Renal pelvis (tissue), 1 donor: ENCODE measurements at regions not wholly inside any gene's neighbourhood (a gene's known extent, or its start where the extent isn't known, plus 50 kb on each side); places are given as distances from the start of the nearest gene placed in this dataset.

ENCODE experiments used
- DNase-seq: peaks from one replicate; pipeline ENCODE4 v3.0.0-alpha.2; 2013

DNA sequence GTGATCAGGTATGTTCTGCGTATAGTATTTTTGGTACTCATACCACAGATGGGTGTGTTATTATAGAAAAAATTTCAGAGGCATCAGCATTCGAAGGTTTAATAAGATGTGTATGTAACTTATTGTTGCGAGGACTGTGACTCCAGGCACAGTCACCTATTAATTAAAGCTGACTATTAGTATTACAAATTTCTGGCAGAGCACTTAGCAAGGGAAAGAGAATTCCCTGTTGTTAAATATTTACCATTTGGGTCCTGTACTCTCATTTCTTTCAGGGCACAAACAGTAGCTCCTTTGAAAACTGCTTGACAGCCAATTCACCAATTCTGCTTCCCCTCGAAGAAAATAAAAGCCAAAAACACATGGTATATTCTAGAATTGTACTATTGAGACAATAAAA is 653.8 kb downstream of the ELAVL2 start:
- no peak for DNase-seq

DNA sequence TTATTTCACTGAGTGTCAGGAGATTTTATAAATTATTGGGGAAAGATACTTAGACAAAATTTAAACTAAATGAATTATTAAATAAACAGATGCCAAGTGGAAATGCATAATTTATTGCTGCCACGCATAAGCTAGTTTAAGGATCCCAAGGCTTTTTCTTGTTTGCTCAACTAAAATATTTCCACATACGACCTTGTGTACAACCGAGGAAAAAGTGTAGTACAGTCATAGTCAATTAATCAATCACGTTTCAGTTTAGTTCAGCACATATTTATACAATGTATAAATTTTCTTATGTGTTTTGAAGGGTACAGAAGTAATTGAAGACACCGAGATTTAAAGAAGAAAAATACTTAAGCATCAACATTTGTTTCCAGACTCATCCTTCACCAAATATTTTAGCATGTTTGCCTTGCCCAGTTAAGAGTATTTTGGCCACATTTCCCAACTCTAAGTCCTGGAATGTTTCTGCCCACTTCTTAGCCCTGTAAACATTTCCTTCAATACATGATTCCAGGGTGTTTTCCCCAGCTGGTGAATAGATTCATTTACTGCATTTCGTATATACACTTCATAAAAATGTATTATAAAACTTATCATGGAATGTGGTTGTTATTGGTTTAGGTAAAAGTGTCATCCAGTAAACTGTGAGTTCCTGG is 652.9 kb downstream of the ELAVL2 start:
- DNase-seq, result no peak

DNA sequence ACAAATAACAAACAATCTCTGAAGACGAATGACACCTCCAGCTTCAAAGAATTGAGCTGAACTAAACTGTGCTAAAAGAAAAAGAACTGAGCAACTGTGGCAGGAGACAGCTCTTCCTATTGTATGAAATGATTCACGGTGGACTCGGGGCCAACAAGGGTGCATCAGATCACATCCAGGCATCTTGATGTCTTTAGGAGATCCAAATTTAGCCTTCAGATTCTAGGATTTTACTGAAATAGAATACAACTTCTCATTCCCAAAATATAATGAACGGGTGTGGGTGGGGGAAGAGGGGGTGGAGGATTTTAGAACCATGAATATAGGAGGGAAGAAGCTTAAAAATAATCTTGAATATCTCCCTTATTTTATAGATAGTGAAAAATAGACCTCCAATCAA is 631.8 kb downstream of the ELAVL2 start:
- no peak for DNase-seq

DNA sequence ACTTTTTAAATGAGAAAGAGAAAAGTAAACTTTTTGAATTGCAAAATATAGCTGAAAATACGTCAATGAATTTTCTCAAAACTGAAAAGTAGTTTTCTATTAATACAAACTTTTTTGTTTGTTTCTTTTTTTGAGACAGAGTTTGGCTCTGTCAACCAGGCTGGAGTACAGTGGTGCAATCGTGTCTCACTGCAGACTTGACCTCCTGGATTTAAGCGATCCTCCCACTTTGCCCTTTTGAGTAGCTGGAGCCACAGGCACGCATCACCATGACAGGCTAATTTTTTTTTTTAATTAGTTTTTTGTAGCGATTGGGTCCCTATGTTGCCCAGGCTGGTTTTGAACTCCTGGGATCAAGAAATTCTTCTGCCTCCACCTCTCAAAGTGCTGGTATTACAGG is 610.4 kb downstream of the ELAVL2 start:
- DNase-seq, result no peak

DNA sequence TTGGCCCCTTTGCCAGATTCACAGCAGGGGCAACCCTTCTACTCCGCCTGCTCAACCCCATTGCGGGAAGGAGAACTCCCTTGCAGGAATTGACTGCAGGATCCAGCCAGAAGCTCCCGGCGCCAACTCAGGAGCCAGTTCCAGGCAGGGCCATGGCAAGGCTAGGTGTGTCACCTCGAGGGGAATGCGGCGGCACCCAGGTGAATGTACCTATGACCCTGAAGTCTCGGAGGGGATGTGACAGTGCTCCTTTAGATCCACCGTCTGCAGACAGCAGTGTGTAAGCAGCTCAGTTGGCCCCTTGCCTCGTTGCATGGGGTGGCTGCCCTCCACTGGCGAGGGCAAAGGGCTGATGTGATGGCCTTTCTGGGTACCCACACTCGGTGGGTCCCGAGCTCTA is 606.6 kb downstream of the ELAVL2 start:
- DNase-seq, result no peak

DNA sequence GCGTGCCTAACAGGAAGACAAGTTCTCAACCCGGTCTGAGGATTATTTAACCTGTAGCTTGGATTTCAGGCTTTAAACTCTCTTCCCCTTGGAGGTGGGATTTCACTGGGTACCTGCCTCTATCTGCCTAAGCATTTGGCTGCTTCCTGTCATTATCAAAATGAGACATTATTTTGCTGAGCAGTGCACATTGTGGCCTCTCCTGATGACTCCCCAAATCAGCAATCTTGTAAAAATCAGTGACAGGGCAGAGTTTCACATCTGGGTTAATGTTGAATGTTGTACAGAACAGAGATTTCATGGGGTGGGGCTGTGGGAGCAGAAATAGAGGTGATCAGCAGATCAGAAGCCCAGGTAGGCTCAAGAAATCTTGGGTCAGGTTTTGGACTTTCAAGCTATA is 605.9 kb downstream of the ELAVL2 start:
- DNase-seq, result no peak

DNA sequence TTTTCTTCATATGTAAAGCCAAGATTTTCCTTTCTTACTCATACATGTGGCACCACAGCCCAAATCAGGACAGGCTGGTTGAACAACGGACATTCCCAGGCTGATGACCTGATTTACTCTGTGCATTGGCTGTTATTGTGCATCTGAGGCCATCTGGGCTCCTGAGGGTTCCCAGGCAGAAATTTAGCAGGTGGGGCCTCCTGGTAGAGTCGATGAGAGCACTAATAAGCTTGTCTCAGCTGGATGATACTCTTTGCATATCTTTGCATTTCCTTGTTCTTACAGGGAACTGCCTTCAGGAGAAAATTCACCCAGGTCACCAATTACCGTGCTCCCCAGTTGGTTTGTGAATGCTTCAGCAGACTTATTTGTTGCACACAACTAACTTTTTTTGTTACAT is 605.1 kb downstream of the ELAVL2 start:
- DNase-seq, result no peak

DNA sequence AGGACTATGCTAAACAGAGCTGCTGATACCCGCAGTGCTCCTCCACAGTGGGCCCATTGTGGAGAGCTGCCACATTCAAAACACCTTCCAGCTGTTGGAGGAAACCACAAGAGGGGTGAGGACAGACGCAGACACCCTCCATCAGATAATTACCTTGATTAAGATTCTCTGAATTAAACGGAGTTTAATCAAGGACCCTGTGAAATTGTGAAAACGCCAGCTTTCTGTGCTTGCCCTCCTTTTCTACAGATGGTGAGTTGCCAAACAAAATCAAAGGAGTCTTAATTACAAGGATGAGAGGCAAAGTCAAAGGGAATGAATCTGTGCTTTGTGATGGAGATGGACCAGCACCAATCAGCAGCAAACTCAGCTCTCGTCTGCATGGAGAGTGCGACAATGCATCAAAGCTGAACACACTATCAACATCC is 596.1 kb downstream of the ELAVL2 start:
- no peak for DNase-seq

DNA sequence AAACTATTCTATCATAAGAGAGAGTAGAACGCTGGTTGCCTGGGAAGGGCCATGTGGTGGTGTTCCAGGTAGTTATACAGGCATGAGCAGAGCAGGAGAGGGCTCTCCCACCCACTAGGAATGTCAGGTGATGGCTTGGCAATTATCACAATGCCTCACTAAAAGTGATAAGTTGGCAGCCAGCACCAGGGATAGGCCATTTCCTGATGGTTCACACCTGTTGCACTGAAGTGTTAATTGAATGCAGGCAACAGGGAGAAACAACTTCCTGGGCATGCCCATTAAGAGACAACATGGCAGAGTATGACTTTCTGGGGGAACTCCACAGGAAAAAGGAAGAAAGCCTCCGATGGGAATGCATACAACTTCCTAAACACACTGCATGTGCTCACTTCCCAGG is 593.2 kb downstream of the ELAVL2 start:
- DNase-seq, result no peak

DNA sequence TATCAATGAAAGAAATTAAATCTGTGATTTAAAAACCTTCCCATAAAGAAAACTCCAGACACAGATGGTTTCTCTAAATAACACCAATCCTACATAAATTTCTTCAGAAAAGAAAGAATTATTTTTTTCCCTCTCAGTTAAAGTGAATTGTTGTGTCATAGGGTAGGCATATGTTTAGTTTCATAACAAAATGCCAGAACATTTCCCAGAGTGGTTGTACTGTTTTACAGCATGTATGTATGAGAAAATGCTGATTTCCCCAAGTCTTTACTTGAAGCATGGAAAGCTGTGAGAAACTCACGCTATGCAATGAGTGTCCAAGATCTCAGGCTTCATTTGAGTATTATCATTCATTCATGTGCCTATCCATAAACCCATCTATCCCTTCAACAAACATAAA is 582.5 kb downstream of the ELAVL2 start:
- no peak for DNase-seq

DNA sequence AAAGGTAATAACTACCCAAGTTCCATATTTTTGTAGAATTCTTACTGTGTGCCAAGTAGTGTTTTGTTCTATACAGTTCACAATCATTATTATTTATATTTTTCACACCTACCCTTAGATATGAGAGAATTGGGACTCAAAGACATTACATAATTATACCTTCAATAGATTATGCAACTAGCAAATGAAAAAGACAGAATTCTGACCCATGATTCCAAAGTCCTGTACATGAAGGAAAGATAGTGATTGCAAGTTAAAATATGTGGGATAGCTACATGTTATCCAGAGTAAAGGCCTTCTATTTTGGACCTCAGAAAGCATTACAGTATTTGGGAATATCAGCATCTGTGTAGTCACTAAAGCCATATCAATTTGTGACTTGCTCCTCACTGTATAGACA is 581.0 kb downstream of the ELAVL2 start:
- DNase-seq, result no peak

DNA sequence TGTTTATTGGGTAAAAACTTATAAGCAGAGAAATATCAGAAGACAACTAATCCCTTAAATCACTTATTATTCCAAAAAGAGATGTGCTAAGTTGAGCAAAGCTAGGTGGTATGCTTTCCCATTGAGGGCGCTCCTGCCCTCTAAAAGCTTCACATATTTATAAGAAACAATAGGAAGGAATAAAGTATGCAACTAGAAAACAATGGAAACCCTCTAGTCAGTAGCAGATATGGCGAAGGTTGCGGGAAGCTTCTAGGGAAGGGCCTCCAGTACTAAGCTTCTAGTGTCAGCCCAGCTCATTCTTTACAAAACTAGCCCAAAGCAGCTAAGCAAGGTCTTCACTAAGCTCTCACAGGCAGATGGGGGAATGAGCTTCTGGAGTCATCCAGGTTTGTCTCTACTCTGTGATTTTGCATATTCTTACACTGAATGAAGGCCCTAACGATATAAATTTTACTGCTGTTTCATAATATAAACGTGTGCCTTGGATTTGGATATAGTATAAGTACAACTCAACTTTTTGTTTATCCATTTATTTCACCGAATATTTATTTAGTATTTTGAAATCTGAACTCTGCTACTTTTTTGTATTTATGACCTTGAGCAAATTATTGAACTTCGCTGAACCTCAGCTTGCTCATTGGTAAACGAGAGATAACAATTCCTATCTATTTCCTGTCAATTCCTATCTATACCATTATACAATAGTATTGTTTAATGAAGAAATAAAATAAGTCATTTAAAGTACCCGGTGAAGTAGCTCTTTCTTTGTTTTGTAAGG is 571.4 kb downstream of the ELAVL2 start:
- DNase-seq, result no peak

DNA sequence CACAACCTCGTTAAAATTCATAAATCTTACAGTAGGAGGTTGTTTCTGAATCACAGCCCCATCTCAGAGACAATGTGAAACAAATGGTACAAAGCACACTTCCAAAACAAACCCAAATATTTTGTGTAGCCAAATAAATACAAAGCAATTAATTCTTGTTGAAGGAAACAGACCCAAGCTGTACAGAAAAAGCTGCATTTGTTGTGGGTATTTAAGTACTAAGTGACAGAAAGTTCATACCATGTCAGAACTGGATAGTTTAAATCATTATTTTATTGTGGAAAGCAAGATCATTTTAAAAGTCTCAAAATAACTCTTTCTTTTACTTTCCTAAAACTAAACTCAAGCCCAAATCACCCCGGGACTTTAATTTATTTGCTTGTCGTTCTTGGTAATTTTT is 570.7 kb downstream of the ELAVL2 start:
- peak; percentile 68 for DNase-seq

DNA sequence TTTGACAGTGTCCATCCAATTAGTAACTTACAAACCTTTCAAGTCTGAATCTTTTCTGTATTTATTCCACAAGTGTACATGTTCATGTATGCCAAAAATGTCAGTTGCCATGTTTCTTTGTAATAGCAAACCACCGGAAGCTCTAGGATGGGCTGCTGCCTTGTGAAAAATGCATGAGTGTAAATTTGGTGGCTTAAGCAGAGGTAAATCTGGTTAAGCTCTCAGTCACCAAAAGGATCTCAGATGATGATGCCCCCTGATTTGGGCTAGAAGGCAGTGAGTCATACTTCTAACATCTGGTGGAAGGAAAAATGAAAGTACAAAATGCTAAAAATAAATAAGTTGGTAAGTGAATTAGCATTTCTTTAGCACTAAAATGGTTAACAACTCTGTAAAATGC is 567.5 kb downstream of the ELAVL2 start:
- DNase-seq, result no peak

DNA sequence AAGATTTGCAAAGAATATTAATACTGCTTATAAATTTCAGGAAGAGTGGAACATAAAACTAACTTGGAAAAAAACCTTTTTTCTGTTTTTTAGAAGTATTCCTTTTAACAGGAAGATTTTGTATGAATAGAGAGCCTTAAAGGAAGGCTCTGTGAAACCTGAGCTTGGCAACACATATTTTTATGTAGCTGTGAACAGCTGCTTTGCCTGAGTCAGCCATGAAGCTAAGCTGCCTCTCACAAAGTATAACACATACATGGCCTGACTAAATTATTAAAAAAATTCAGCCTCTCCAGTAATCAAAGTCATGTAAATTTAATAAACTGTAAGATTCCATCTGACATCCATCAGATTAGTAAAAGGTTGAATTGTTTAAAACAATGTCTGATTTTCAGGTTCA is 547.5 kb downstream of the ELAVL2 start:
- no peak for DNase-seq

DNA sequence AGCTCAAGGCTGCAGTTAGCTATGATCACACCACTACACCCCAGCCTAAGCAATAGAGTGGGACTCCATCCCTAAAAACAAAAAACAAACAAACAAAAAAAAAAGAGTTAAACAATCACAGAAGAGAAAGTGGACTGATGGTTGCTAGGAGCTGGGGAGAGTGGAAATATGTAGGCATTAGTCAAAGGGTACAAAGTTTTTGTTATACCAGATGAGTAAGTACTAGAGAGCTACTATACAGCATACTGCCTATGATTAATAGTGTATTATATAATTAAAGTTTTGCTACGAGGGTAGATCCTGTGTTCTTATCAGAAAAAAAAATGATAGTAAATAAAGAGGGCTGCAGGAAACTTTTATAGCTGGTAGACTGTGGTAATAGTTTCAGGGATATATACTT is 538.6 kb downstream of the ELAVL2 start:
- no peak for DNase-seq

DNA sequence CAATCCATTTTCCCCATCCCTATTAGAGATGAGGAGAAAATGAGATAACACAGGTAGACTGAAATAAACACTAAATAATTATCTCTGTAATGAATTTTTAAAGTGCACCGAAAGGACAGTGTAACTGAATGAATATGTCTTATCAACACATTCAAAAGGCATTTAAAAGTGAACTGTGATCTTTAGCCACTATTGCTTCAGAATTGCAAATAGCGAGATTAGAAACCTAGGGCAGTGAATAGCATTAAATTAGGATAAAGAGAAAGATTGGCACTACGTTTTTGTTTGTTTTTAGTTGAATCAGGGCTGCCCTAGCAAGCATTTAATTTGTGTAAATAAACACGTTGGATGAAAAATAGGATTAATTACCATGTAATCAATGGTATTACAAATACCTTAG is 537.5 kb downstream of the ELAVL2 start:
- DNase-seq, result no peak

DNA sequence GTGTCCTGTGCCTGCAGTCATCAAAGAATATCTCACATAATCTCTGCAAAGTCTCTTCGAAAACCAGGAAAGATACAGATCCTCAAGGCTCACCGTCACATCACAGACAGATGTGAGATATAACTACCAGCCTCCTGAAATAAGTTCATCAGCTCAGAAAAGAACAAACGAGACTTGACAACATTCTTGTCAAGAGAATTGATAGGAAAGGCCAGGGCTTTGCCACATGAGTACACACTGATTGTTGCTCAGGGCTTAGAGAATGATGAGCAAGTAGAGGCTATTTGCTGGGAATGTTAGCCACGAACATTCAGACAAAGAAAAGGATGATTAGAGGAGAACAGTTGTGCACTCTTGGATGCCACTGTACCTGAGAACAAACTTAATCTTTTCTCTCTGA is 535.1 kb downstream of the ELAVL2 start:
- DNase-seq, result no peak

DNA sequence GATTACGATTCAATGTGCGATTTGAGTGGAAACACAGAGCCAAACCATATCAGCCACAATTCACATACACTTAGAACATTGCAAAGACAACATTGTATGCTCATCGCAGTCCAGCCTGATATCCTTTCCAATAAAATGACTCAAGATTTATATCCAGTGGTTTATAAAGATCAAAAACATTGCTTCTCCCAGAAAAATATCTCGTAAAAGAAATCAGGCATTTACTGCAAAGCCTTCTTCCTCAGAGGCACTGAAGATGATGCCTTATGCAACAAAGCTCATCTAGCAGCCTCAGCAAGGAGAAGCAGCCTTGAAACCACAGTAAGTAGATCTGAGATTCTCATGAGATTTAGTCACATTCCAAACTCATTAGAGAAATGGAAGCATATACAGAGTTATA is 523.8 kb downstream of the ELAVL2 start:
- DNase-seq, result no peak

DNA sequence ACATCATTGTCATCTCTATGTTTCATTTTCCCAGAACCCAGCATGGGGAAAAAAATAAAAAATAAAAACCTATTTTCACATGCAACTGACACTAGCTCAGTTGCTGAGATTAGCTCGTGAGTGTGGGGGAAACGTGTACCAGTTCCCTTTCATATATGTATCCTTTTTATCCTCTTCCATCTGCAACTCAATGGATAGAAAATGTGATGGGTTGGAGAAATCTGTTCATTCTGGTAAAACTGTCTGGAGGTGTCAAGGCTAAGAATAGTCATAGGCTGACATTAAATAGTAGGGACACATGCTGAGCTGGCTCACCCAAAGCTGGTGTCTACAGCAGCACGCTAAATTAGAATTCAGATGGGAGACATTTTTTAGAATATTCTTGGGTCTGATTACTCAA is 519.3 kb downstream of the ELAVL2 start:
- no peak for DNase-seq

DNA sequence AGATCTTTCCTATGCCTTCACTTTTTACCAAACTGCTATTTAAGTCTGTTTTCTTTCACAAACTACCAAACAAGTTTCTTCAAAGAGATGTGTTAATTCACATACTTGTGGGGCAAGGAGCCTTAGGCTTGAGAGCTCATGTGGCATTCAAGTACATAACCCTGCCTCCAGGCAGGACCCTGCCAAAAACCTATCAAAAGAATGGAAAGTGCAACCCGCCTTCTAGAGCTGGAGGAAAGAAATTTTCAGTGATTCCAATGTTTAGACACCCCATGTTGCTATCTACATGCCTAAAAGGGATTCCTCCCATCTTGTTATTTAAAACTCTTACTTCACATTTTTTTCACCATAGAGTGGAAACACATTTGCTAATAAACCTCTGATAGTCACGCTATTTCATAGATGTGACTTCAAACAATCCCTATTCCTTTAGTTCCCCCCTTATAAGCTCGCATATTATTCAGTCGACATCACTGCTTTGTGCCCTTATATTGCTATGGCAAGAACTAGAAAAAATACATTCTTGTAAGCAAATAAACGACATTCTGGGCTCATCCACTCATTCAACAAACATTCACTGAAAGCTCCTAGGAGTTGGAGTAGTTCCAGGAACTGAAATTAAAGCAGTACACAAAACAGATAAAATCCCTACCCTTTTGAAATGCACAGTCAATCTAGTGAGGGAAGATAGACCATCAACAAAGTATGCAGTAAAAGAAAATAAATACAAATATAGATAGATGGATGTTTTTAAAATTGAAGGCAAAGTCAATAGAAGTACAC is 518.1 kb downstream of the ELAVL2 start:
- no peak for DNase-seq

DNA sequence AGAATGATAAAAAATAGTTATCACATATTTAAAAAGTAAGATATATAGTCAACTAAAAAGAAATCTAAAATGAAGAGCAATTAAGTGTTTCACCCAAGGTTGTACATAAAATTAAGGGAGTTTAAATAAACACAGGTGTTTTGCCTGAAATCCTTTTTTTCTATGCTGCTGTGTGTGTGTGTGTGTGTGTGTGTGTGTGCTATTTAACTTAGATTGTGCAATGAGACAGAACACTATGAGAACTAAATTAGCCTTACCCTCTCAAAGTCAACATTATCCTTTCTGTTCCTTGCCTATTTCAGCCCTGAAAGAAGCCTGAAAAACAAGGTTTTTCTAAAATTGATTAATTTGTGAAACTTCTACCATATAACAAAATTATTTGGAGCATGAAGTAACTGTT is 516.2 kb downstream of the ELAVL2 start:
- no peak for DNase-seq

DNA sequence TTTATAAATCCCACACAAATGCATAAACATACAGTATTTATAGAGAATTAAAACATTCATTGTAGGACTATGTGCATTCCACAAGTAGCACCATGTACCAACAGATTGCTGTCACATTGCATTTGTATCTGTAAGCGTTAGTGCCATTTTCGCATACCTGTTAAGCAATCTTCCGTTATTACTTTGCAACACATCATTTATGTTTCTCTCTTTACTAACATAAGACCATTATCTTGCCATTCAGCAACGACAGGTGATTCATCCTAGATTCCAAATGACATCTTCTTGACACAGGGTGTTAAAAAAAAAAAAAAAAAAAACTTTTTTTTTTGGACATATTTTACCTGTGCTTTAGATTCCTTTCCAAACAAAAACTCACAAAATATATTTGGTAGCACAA is 511.8 kb downstream of the ELAVL2 start:
- DNase-seq, result no peak
